ENCODE measurements at regions not wholly inside any gene's neighbourhood (a gene's known extent, or its start where the extent isn't known, plus 50 kb on each side); places are given as distances from the start of the nearest gene placed in this dataset.

DNA sequence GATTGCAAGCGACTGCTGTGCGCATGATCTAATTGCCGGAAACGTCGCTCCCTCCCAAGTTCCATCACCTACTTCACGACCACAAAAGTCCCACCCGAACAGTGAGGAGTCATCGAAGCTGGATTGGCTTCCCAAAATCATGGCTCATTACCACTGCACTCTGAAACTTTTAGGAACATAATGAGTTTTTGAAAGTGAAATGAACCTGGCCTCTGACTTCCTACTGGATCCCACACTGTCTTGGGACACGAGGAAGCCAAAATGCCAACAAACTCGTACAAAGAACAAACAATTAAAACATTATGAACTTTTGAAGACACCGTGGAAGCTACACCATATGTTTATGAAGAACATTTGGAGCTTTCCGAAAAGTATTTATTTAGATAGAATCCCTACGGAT lies 334.8 kb upstream of the TMPO start:
- TF ChIP-seq EZH2phosphoT487 (IDR thresholded peaks at IDR 0.05; ENCODE audit: low read length) (no peak), CTCF (IDR thresholded peaks at IDR 0.05; ENCODE audit: low read length) (no peak)
